ENCODE measurements at regions not wholly inside any gene's neighbourhood (a gene's known extent, or its start where the extent isn't known, plus 50 kb on each side); places are given as distances from the start of the nearest gene placed in this dataset.

DNA sequence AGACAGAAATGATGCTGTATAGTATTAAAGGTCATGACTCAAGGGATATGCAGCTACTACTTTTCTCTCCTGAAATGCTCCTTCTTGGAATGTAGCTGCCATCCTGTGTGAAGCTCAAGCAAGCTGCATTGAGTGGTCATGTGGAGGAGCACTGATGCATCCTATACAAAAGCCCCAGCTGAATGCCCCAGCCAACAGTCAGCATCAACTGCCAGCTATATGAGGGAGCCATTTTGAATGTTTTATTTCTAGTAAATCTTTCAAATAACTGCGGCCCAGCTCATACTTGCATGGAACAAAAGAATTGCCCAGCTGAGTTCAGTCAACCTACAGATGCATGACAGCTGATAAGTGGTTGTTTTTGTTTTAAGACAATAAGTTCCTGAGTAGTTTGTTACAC is 165.0 kb upstream of the GEMIN8 start:
- Histone ChIP-seq H3K9me3 (ENCODE audit: control insufficient read depth, insufficient read depth, low read length) (no peaks in the 10 kb centered on the region), H3K27me3 (ENCODE audit: control insufficient read depth, insufficient read depth, low read length) (no peaks in the 10 kb centered on the region), H3K27ac (ENCODE audit: low read depth, low read length) (no peak overlapping the region), H3K4me3 (ENCODE audit: low read depth, low read length) (no peak overlapping the region)
- no peak for TF ChIP-seq CTCF (IDR thresholded peaks at IDR 0.05; ENCODE audit: low read depth, low read length)
- no peak for DNase-seq (ENCODE audit: low read depth, low spot score)
- POLR2A ChIA-PET = no interaction called here
- CTCF ChIA-PET = no interaction called here

DNA sequence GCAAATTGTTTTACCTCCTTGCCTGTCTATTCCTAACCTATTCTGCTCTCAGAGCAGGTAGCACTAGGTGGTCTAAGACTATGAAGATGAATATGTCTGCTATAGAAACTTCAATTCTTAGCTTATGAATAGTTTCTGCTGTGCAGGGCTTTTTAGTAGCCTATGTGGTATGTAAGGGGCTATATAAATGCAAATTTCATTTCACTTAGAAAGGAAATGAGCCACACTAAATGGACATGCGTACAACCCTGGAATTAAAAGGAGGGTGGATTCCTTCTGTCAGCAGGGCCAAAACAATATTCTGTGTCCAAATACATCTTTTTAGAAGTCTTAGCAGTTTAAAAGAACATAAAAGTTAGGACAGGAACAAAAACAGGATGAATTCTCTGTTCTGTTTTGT is 163.9 kb upstream of the GEMIN8 start:
- no peak overlapping the region for H3K27ac ChIP-seq (ENCODE audit: low read depth, low read length)
- no peak for DNase-seq (ENCODE audit: low read depth, low spot score)
- H3K4me3 ChIP-seq (ENCODE audit: low read depth, low read length) = no peak overlapping the region
- H3K27me3 ChIP-seq (ENCODE audit: control insufficient read depth, insufficient read depth, low read length) = no peaks in the 10 kb centered on the region
- ChIA-PET POLR2A (no interaction called here), CTCF (no interaction called here)
- H3K9me3 ChIP-seq (ENCODE audit: control insufficient read depth, insufficient read depth, low read length) = no peaks in the 10 kb centered on the region
- no peak for TF ChIP-seq CTCF (IDR thresholded peaks at IDR 0.05; ENCODE audit: low read depth, low read length)

GRCh38 chrX:14173873-14174272 is 144.2 kb upstream of the GEMIN8 start:
- H3K27ac ChIP-seq (ENCODE audit: low read depth, low read length) = no peak overlapping the region
- no peaks in the 10 kb centered on the region for H3K9me3 ChIP-seq (ENCODE audit: control insufficient read depth, insufficient read depth, low read length)
- TF ChIP-seq CTCF (IDR thresholded peaks at IDR 0.05; ENCODE audit: low read depth, low read length) = no peak
- H3K27me3 ChIP-seq (ENCODE audit: control insufficient read depth, insufficient read depth, low read length) = no peaks in the 10 kb centered on the region
- H3K4me3 ChIP-seq (ENCODE audit: low read depth, low read length) = no peak overlapping the region
- no peak for DNase-seq (ENCODE audit: low read depth, low spot score)
- ChIA-PET CTCF (no interaction called here), POLR2A (no interaction called here)

DNA sequence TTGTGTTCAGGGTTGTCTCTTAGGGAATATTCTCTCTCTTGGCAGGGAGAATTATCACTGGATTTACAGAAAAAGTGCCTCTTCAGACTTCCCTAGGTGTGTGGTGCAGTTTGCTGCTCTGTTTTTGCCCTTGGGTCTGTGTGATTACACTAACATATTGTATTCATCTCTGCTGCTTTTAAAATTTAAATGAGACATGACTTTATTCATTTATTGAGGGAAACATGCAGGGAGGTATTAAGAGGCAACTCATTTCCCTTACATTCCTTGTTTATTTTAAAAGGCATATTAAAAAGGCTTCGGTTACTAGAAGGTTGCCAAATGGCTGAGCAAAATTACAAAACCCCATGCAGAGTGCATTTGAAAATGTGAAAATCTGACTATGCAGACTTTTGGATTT is 135.1 kb upstream of the GEMIN8 start:
- H3K9me3 ChIP-seq (ENCODE audit: control insufficient read depth, insufficient read depth, low read length) = no peaks in the 10 kb centered on the region
- CTCF ChIA-PET = no interaction called here
- DNase-seq (ENCODE audit: low read depth, low spot score) = no peak
- H3K27ac ChIP-seq (ENCODE audit: low read depth, low read length) = no peak overlapping the region
- no peak for TF ChIP-seq CTCF (IDR thresholded peaks at IDR 0.05; ENCODE audit: low read depth, low read length)
- H3K4me3 ChIP-seq (ENCODE audit: low read depth, low read length) = no peak overlapping the region
- no peaks in the 10 kb centered on the region for H3K27me3 ChIP-seq (ENCODE audit: control insufficient read depth, insufficient read depth, low read length)
- POLR2A ChIA-PET = no interaction called here

DNA sequence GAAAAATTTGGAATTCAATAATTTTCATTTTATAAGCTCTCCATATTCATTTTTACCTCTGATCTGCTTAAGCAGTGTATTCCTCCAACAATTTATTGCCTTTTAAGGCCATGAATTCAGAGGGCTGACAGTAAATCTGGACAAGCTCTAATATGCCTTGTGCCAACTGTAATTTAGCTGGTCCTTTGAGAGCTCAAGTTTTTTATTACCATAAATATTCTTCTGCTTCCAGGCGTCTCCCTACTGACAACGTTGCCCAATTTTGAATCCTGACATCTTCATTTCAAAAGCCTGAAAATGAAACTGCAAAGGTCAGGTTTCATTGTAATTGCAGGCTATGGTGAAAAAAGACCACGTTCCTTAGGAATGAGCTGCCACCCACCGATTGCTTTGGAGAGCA is 95.8 kb upstream of the GEMIN8 start:
- POLR2A ChIA-PET = no interaction called here
- no peak for DNase-seq (ENCODE audit: low read depth, low spot score)

More for the DNA sequence above, 95.8 kb upstream of the GEMIN8 start:
- no peak for TF ChIP-seq CTCF (IDR thresholded peaks at IDR 0.05; ENCODE audit: low read depth, low read length)
- CTCF ChIA-PET = no interaction called here
- Histone ChIP-seq H3K9me3 (ENCODE audit: control insufficient read depth, insufficient read depth, low read length) (no peaks in the 10 kb centered on the region), H3K4me3 (ENCODE audit: low read depth, low read length) (no peak overlapping the region), H3K27ac (ENCODE audit: low read depth, low read length) (no peak overlapping the region), H3K27me3 (ENCODE audit: control insufficient read depth, insufficient read depth, low read length) (no peaks in the 10 kb centered on the region)

Measured in AG04450 (cell line).